ENCODE measurements at regions not wholly inside any gene's neighbourhood (a gene's known extent, or its start where the extent isn't known, plus 50 kb on each side); places are given as distances from the start of the nearest gene placed in this dataset.

GRCh38 chr10:78963074-78964034 lies 105.4 kb upstream of the ZMIZ1 start:
- no peak for DNase-seq

GRCh38 chr10:78964274-78964951 lies 104.4 kb upstream of the ZMIZ1 start:
- no peak for DNase-seq

- no peak for DNase-seq
Measured at GRCh38 chr10:78964952-78965633, 103.7 kb upstream of the ZMIZ1 start.

GRCh38 chr10:78966182-78966787 lies 102.5 kb upstream of the ZMIZ1 start:
- no peak for DNase-seq

GRCh38 chr10:78966844-78967488 lies 101.8 kb upstream of the ZMIZ1 start:
- DNase-seq = no peak

GRCh38 chr10:78968300-78968942 lies 100.3 kb upstream of the ZMIZ1 start:
- DNase-seq = no peak

GRCh38 chr10:78968943-78969342 lies 99.8 kb upstream of the ZMIZ1 start:
- DNase-seq = no peak

GRCh38 chr10:78969719-78970118 lies 99.0 kb upstream of the ZMIZ1 start:
- no peak for DNase-seq

GRCh38 chr10:78970261-78970660 lies 98.5 kb upstream of the ZMIZ1 start:
- DNase-seq = no peak

GRCh38 chr10:78971094-78971682 lies 97.6 kb upstream of the ZMIZ1 start:
- DNase-seq = no peak

- no peak for DNase-seq
Measured at GRCh38 chr10:78972160-78972946, 96.4 kb upstream of the ZMIZ1 start.

- DNase-seq = peak; percentile 81
Measured at GRCh38 chr10:78972947-78973900, 95.5 kb upstream of the ZMIZ1 start.

- DNase-seq = no peak
Measured at GRCh38 chr10:78973901-78974616, 94.7 kb upstream of the ZMIZ1 start.

GRCh38 chr10:78974617-78975317 lies 94.0 kb upstream of the ZMIZ1 start:
- DNase-seq = peak; percentile 83

- DNase-seq = no peak
Measured at GRCh38 chr10:78975926-78976325, 92.8 kb upstream of the ZMIZ1 start.

- DNase-seq = no peak
Measured at GRCh38 chr10:78976825-78977755, 91.7 kb upstream of the ZMIZ1 start.

GRCh38 chr10:78979938-78980337 lies 88.8 kb upstream of the ZMIZ1 start:
- no peak for DNase-seq

All from stimulated activated CD8-positive, alpha-beta memory T cell treated with anti-CD3 and anti-CD28 coated beads, Interleukin-4, amount 100 ng/mL, for 48 hours (primary cell).